Psoas muscle (tissue), 7 donors: ENCODE measurements at regions not wholly inside any gene's neighbourhood (a gene's known extent, or its start where the extent isn't known, plus 50 kb on each side); places are given as distances from the start of the nearest gene placed in this dataset.

ENCODE experiments used
- ATAC-seq, 4 donors: fragments of 200-7000 bp; cut with Tn5 transposase; one replicate each; pipeline ENCODE4 v1.9.1; 2020; ENCODE audit warnings: moderate library complexity in 3 of 4, mild to moderate bottlenecking in 2 of 4
- DNase-seq, 2 donors: peaks; one replicate each; pipeline ENCODE4 v3.0.0-alpha.2; 2020
- H3K27ac ChIP-seq: fragments of 200-600 bp; one replicate; pipeline ENCODE4 v1.8.0; 2022
- H3K27me3 ChIP-seq, 3 donors: fragments of 200-600 bp in 1 of 3; one replicate each; pipeline versions ENCODE4 v1.6.1 to v1.8.0; 2013 to 2022; ENCODE audit warnings: low read length in 2 of 3, mild to moderate bottlenecking in 2 of 3, moderate library complexity in 1 of 3; ENCODE audit not compliant: insufficient read depth in 3 of 3
- H3K36me3 ChIP-seq, 2 donors: fragments of 200-600 bp in 1 of 2; one replicate each; pipeline versions ENCODE4 v1.6.1 to v1.8.0; 2013 to 2022; ENCODE audit warnings: low read depth in 1 of 2, mild to moderate bottlenecking in 1 of 2, moderate library complexity in 1 of 2; ENCODE audit not compliant: insufficient read depth in 1 of 2
- H3K4me1 ChIP-seq: fragments of 200-600 bp; one replicate; pipeline ENCODE4 v1.8.0; 2022
- H3K4me3 ChIP-seq: fragments of 200-600 bp; one replicate; pipeline ENCODE4 v1.8.0; 2022; ENCODE audit warnings: mild to moderate bottlenecking
- H3K9me3 ChIP-seq: fragments of 200-600 bp; one replicate; pipeline ENCODE4 v1.8.0; 2022
- CTCF ChIP-seq: fragments of 200-600 bp; IDR thresholded peaks from one replicate; pipeline ENCODE4 v1.8.0; 2022; ENCODE audit warnings: antibody characterized with exemption
- WGBS, 3 donors: extraction: QIAGEN DNeasy Blood & Tissue Kit; methylation state at CpG; one replicate each; pipeline versions ENCODE4 v1.1.6 to v1.1.7; 2013; 5-methylcytosine and 5-hydroxymethylcytosine counted together
- intact Hi-C, 2 donors: fragments of 100-400 bp; cut with DNase I; formaldehyde crosslinking; loops; one replicate each; pipeline versions ENCODE4 v1.11.0 to v1.14.2; 2022
- donor health status: healthy with polysubstance abuse.
- donor health status: DM: no; HTN: no; CAD: no; lungs with moderate emphysema.
- donor health status: Bipolar disorder and iron deficiency.
- donor health status: healthy.
- donor health status: DM: yes; HTN: yes; CAD: no.
- donor health status: DM: no; HTN: no; CAD: no.
- donor health status: DM: yes; HTN: yes; CAD: no.

- intact Hi-C loops: no loop called here
- ATAC-seq (no peak), DNase-seq (no peak)
- WGBS, 3 donors: 89 to 92% (median 90%) methylated on average over 3 of the region's 3 CpGs
- H3K36me3 ChIP-seq: no peaks in the 10 kb centered on the region
- no peak overlapping the region for H3K4me3 ChIP-seq
- H3K4me1 ChIP-seq: no peaks in the 10 kb centered on the region
- no peaks in the 10 kb centered on the region for H3K9me3 ChIP-seq
- H3K27me3 ChIP-seq: no peaks in the 10 kb centered on the region
- TF ChIP-seq CTCF: no peak
- H3K27ac ChIP-seq: no peak overlapping the region
These were observed 237.2 kb downstream of the IPO8 start for GRCh38 chr12:30458453-30458852.

GRCh38 chr12:30457621-30458289, 237.9 kb downstream of the IPO8 start:
- TF ChIP-seq CTCF: no peak
- Histone ChIP-seq H3K36me3 (no peaks in the 10 kb centered on the region), H3K9me3 (no peaks in the 10 kb centered on the region), H3K27me3 (no peaks in the 10 kb centered on the region), H3K4me1 (no peaks in the 10 kb centered on the region), H3K27ac (no peak overlapping the region), H3K4me3 (no peak overlapping the region)
- intact Hi-C loops: no loop called here
- ATAC-seq (peak in 2 of 4 donors; percentile 57 to 58), DNase-seq (no peak)
- WGBS, 3 donors: 40 to 46% (median 46%) methylated on average over 3 of the region's 3 CpGs

GRCh38 chr12:30450872-30451271, 244.8 kb downstream of the IPO8 start:
- DNase-seq (no peak), ATAC-seq (no peak)
- TF ChIP-seq CTCF: no peak
- WGBS, 3 donors: 83 to 89% (median 86%) methylated on average over 2 of the region's 2 CpGs
- no peak overlapping the region for H3K27ac ChIP-seq
- peaks cover 10% of the 10 kb centered on the region for H3K9me3 ChIP-seq
- intact Hi-C loops: no loop called here
- H3K4me3 ChIP-seq: no peak overlapping the region
- H3K36me3 ChIP-seq: no peaks in the 10 kb centered on the region
- no peaks in the 10 kb centered on the region for H3K27me3 ChIP-seq
- no peaks in the 10 kb centered on the region for H3K4me1 ChIP-seq

- H3K36me3 ChIP-seq: no peaks in the 10 kb centered on the region
- H3K4me1 ChIP-seq: no peaks in the 10 kb centered on the region
- no peaks in the 10 kb centered on the region for H3K27me3 ChIP-seq
- ATAC-seq (no peak), DNase-seq (no peak)
- no peak overlapping the region for H3K27ac ChIP-seq
- TF ChIP-seq CTCF: no peak
- intact Hi-C loops: no loop called here
- H3K4me3 ChIP-seq: no peak overlapping the region
- peaks cover 10% of the 10 kb centered on the region for H3K9me3 ChIP-seq
These were observed 245.4 kb downstream of the IPO8 start for GRCh38 chr12:30450226-30450625.

GRCh38 chr12:30448038-30448437, 247.6 kb downstream of the IPO8 start:
- ATAC-seq (no peak), DNase-seq (no peak)
- H3K4me3 ChIP-seq: no peak overlapping the region
- no peaks in the 10 kb centered on the region for H3K4me1 ChIP-seq
- H3K27me3 ChIP-seq: no peaks in the 10 kb centered on the region
- intact Hi-C loops: no loop called here
- TF ChIP-seq CTCF: no peak
- H3K9me3 ChIP-seq: peaks cover 10% of the 10 kb centered on the region
- H3K27ac ChIP-seq: no peak overlapping the region
- 56 to 71% (median 68%) methylated on average over 2 of the region's 2 CpGs for WGBS, 3 donors
- H3K36me3 ChIP-seq: no peaks in the 10 kb centered on the region
